Memory B cell (primary cell): ENCODE measurements at regions not wholly inside any gene's neighbourhood (a gene's known extent, or its start where the extent isn't known, plus 50 kb on each side); places are given as distances from the start of the nearest gene placed in this dataset.
"Not testable (repeated sequence)": the region's sequence is repeated elsewhere in the genome, so short reads cannot be mapped to it uniquely, and the experiment has no call there.

Source experiments
- ATAC-seq: fragments of 150-1000 bp; cut with Tn5 transposase; 2 replicates; pipeline ENCODE4 v1.10.0; 2021; ENCODE audit warnings: low read depth, mild to moderate bottlenecking, moderate library complexity
- DNase-seq, 2 donors: peaks; one replicate each; pipeline ENCODE4 v3.0.0; 2022; ENCODE audit warnings: low spot score in 2 of 2
- H3K27ac Mint-ChIP-seq: one replicate; pipeline ENCODE4 v1.8.0; 2022; ENCODE audit warnings: mild to moderate bottlenecking, moderate library complexity, mixed read lengths
- H3K27me3 Mint-ChIP-seq: one replicate; pipeline ENCODE4 v1.8.0; 2022; ENCODE audit warnings: mixed read lengths
- H3K36me3 Mint-ChIP-seq: one replicate; pipeline ENCODE4 v1.8.0; 2022; ENCODE audit warnings: mild to moderate bottlenecking, mixed read lengths
- H3K4me1 Mint-ChIP-seq: one replicate; pipeline ENCODE4 v1.8.0; 2022; ENCODE audit warnings: mixed read lengths
- H3K4me3 Mint-ChIP-seq: one replicate; pipeline ENCODE4 v1.8.0; 2022; ENCODE audit warnings: mild to moderate bottlenecking, moderate library complexity, mixed read lengths
- H3K9me3 Mint-ChIP-seq: one replicate; pipeline ENCODE4 v1.8.0; 2022; ENCODE audit warnings: mixed read lengths

DNA sequence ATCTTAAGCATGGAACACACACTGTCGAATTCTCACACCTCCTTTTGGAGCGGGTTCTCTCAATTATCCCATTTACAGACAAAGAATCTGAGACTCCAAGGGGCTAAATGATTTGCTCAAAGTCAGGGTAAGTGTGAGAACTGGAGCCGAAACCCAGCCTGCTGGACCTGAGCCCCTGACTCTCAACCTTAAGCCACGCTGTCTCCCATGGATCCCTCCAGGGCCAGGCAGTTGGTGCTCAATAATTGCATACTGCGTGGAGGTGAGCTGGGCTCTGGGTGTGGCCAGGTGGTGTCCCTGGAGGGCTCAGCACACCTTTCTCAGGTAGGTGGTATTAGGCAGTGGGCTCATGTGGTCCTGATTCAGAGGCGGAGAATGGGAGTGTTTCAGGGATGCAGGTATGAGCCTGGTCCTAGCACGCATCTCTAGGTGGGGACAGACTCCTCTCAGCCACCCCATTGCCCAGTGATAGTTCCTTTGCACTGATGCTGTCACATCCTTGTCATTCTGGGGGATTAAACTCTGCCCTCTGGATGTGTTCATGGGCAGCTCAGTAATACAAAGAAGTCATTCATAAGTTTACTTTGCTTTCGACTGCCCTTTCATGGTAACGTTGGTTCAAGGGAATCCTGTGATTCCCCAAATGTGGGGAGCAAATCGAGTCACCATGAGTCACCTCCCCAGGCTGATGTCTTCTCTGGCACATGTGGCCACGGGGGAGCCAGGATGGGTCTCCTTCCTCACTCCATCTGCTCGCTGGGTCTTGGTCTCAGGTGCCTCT is 399.5 kb upstream of the TNRC6C start:
- DNase-seq: no peak
- Mint-ChIP-seq H3K36me3 (no peaks in the 10 kb centered on the region), H3K27me3 (peaks cover 13% of the 10 kb centered on the region), H3K4me3 (no peak overlapping the region), H3K27ac (no peak overlapping the region), H3K4me1 (no peaks in the 10 kb centered on the region), H3K9me3 (no peaks in the 10 kb centered on the region)
- ATAC-seq: no peak

DNA sequence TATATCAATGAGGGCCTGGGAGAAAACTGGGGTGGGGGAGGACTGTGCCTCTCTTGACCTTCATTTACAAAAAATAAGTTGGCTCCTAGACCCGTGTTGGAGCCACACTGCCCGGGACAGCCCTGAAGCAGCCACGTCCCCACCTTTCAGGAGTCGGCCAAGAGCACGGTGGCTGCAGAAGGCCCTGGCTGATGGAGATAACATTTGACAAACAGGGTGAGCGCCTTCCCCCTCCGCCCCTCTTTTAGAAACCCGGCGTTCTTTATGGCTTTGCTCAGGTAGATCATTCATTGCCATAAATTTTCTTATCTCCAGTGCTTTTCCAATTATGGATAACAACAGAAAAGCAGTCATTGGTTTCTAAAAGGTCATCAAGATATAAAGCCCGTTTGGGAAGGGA is 398.1 kb upstream of the TNRC6C start:
- no peaks in the 10 kb centered on the region for H3K4me1 Mint-ChIP-seq
- DNase-seq (no peak), ATAC-seq (no peak)
- H3K9me3 Mint-ChIP-seq: no peaks in the 10 kb centered on the region
- H3K4me3 Mint-ChIP-seq: no peak overlapping the region
- H3K27ac Mint-ChIP-seq: no peak overlapping the region
- H3K27me3 Mint-ChIP-seq: peaks cover 13% of the 10 kb centered on the region
- H3K36me3 Mint-ChIP-seq: no peaks in the 10 kb centered on the region

DNA sequence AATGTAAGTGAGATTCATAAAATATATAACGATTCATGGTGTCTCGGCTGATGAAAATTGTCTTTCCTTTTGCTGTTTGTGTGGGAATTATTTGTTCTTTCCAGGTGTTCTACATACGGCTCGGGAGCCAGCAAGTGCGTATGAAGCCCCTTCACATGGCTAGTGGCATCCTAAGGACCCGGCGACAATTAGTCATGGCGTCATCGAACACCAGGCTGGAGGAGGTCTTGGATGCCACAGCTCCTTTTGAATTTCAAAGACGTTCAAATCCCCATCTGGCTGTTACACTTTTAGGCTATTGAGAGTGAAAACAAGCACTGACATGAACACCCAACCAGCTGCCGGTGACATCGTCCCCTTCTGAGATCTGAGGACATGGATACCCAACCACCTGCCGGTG is 397.7 kb upstream of the TNRC6C start:
- Mint-ChIP-seq H3K36me3 (no peaks in the 10 kb centered on the region), H3K4me3 (no peak overlapping the region), H3K27ac (no peak overlapping the region), H3K4me1 (peaks cover 2% of the 10 kb centered on the region), H3K9me3 (no peaks in the 10 kb centered on the region), H3K27me3 (peaks cover 15% of the 10 kb centered on the region)
- ATAC-seq (no peak), DNase-seq (no peak)

DNA sequence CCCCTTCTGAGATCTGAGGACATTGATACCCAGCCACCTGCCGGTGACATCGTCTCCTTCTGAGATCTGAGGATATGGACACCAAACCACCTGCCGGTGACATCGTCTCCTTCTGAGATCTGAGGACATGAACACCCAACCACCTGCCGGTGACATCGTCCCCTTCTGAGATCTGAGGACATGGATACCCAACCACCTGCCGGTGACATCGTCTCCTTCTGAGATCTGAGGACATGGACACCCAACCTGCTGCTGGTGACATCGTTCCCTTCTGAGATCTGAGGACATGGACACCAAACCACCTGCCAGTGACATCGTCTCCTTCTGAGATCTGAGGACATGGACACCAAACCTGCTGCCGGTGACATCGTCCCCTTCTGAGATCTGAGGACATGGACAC is 396.1 kb upstream of the TNRC6C start:
- not testable (repeated sequence) for DNase-seq, H3K27ac Mint-ChIP-seq, H3K9me3 Mint-ChIP-seq, H3K4me3 Mint-ChIP-seq, ATAC-seq, H3K36me3 Mint-ChIP-seq, H3K4me1 Mint-ChIP-seq
- peaks cover 15% of the 10 kb centered on the region for H3K27me3 Mint-ChIP-seq

DNA sequence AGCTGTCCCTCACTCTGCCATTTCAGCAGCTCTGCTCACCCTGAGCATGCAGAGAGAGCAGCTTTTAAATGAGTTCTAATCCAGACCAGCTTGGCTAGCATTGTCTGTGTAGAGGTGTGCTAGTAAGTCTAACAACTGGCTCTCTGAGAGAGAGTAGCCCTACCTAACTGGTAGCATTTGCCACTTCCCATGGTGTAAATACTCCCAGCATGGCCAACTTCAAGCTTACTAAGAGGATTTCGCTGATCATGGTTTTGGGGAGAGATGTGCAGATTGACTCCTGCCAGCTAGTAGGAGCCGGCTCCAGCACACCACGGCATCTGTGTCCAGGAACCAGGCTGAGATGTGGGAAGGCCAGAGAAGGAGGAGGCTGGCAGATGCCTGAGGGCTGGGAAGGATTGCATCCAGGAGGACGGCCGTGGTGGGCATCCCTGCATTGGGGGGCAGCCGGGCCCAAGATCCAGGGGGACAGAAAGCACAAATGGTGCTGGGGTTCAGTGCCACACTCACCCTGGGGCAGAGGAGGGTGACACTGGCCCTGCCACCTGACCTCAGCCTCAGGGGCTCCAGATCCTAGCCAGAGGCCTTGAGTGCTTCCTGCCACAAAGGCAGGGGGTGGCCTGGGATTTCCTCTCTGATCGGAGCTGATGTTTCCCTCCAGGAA is 394.9 kb upstream of the TNRC6C start:
- H3K4me1 Mint-ChIP-seq: peaks cover 4% of the 10 kb centered on the region
- no peaks in the 10 kb centered on the region for H3K9me3 Mint-ChIP-seq
- H3K4me3 Mint-ChIP-seq: no peak overlapping the region
- H3K36me3 Mint-ChIP-seq: no peaks in the 10 kb centered on the region
- H3K27ac Mint-ChIP-seq: no peak overlapping the region
- H3K27me3 Mint-ChIP-seq: peaks cover 13% of the 10 kb centered on the region
- DNase-seq (no peak), ATAC-seq (no peak)

DNA sequence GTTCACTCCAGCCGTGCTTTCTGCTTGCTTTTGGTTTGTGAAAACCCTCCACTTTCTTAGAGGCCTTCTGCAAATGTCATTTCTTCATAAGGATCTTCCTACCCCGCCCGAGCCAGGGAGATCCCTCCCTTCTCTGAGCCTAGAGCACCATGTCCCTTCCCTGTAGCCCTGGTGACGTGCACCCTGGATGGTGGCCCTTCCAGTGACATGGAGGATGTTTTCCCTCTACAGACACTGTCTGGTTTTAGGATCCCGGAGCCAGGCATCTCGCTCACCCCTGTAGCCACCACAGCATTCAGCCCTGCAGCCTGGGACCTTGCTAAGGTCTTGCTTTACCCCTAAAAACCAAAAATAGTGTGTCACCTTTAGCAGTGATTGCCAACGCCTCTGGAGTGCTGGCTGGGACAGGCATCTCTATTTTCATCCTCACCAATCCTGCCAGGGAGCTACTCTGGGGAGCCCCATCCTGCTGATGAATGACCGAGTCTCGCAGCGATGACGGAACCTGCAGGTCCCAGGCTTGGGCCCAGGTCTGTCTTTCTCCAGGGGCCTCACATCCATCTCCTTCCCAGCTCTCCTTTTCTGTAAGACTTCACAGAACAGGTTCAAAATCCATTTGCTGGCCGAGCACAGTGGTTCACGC is 394.1 kb upstream of the TNRC6C start:
- H3K4me1 Mint-ChIP-seq: peaks cover 4% of the 10 kb centered on the region
- H3K9me3 Mint-ChIP-seq: no peaks in the 10 kb centered on the region
- no peak for ATAC-seq
- DNase-seq: no peak
- H3K27ac Mint-ChIP-seq: no peak overlapping the region
- no peak overlapping the region for H3K4me3 Mint-ChIP-seq
- H3K27me3 Mint-ChIP-seq: peaks cover 16% of the 10 kb centered on the region
- H3K36me3 Mint-ChIP-seq: no peaks in the 10 kb centered on the region

DNA sequence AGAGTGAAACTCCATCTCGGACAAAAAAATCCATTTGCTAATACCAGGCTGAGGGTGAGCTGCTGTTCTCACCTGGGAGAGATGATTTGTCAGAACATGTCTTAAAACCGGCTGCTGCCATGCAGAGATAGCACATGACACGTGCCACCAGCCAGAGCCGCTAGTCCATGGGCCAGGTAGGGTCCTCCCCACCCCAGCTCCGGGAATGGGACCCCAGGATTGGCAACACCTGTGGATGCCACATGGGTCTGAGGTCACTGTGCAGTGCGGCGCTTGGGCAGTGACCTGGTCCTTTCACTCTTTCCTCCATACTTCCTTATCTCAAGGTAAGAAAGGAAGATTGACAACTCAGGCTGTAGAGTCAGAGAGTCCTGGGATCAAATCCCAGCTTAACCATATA is 393.3 kb upstream of the TNRC6C start:
- no peak for ATAC-seq
- no peak for DNase-seq
- no peaks in the 10 kb centered on the region for H3K36me3 Mint-ChIP-seq
- no peak overlapping the region for H3K27ac Mint-ChIP-seq
- H3K4me1 Mint-ChIP-seq: peaks cover 4% of the 10 kb centered on the region
- H3K27me3 Mint-ChIP-seq: peaks cover 18% of the 10 kb centered on the region
- no peaks in the 10 kb centered on the region for H3K9me3 Mint-ChIP-seq
- no peak overlapping the region for H3K4me3 Mint-ChIP-seq

DNA sequence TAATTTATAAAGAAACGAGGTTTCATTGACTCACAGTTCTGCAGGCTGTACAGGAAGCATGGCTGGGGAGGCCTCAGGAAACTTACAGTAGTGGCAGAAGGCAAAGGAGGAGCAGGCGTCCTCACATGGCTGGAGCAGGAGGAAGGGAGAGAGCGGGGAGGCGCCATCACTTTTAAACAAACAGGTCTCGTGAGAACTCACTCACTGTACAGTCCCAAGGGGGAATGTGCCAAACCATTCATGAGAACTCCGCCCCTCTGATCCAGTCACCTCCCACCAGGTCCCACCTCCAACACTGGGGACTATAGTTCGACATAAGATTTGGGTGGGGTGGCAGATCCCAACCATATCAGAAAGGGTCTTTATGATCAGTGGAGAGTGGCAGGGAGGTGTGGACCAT is 392.4 kb upstream of the TNRC6C start:
- ATAC-seq (no peak), DNase-seq (no peak)
- peaks cover 21% of the 10 kb centered on the region for H3K27me3 Mint-ChIP-seq
- no peaks in the 10 kb centered on the region for H3K36me3 Mint-ChIP-seq
- no peak overlapping the region for H3K27ac Mint-ChIP-seq
- H3K9me3 Mint-ChIP-seq: no peaks in the 10 kb centered on the region
- H3K4me1 Mint-ChIP-seq: peaks cover 4% of the 10 kb centered on the region
- H3K4me3 Mint-ChIP-seq: no peak overlapping the region

DNA sequence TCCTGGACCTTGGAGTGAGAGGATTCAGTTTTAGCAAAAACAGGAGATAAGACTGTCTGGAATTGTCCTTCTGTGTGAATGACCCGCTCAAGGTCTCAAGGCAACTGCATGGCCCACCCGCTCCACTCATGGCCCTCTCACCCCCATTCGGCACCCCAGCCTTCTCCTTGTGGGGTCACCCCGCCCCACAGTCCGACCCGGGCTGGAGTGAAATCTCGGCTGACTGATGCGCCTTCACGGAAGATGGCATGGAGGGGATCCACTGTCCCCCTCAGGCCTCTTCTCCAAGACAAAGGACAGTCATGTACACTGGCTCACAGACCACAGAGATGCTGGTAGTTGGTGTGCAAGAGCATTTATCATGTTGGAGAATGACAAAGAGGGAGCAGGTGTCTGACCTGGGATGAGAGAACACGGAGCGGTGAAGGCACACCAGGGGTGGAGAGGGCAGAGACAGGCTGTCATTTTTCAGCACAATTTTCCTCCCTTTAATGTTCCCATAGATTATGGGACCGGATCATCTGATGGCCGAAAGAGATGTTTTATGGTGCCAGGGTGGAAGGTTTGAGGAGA is 391.9 kb upstream of the TNRC6C start:
- Mint-ChIP-seq H3K4me1 (peaks cover 7% of the 10 kb centered on the region), H3K36me3 (no peaks in the 10 kb centered on the region), H3K27me3 (peaks cover 24% of the 10 kb centered on the region), H3K9me3 (no peaks in the 10 kb centered on the region), H3K4me3 (no peak overlapping the region), H3K27ac (no peak overlapping the region)
- DNase-seq (no peak), ATAC-seq (no peak)

DNA sequence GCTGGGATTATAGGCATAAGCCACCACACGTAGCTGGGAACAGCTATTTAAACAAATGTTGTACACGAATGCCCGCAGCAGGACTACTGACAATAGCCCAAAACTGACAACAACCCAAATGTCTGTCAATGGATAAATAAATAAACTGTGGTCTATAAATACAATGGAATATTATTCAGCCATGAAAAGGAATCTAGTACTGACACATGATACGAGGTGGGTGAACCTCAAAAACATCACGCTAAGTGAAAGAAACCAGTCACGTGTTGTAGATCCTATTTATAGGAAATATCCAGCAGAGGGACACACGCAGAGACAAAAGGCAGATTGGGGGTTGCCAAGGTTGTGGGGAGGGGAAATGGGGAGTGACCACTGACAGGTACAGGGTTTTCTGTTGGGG is 390.0 kb upstream of the TNRC6C start:
- Mint-ChIP-seq H3K9me3 (no peaks in the 10 kb centered on the region), H3K4me1 (peaks cover 12% of the 10 kb centered on the region), H3K27me3 (peaks cover 29% of the 10 kb centered on the region), H3K4me3 (no peak overlapping the region), H3K36me3 (no peaks in the 10 kb centered on the region), H3K27ac (no peak overlapping the region)
- no peak for ATAC-seq
- DNase-seq: no peak

DNA sequence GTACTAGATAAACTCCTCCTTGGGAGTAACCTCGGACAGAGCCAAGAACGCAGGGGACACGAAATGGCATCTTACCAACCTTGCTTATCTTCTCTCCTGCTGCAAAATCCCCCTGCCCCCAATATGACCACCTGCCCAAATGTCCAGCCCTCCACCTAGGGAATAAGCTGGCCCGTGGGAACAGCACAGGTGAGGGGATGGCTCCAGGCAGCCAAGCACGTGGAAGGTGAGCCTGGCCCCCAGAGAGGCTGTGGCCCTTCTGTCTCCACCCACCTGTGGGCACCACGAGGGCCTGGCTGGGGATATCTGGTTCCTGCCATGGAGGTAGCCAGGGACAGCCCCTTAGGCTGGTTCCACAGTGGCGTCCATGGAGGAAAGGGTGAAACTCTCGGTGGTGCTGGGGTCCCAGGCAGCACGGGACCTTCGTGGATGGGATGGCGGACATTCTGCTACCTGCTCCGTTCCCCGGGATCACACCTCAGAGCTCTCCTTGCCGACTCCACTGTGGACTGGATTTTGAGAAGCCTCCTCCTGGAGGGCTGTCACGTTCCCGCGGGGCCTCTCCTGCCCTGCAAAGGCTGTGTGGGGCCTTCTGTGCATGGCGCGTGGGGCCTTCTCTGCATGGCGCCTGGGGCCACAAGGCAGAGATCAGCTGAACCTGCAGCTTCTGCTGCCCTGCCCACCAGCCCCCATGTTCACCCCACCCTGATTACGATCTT is 388.5 kb upstream of the TNRC6C start:
- Mint-ChIP-seq H3K9me3 (no peaks in the 10 kb centered on the region), H3K4me1 (peaks cover 12% of the 10 kb centered on the region), H3K27ac (no peak overlapping the region), H3K36me3 (no peaks in the 10 kb centered on the region), H3K27me3 (peaks cover 28% of the 10 kb centered on the region), H3K4me3 (no peak overlapping the region)
- DNase-seq (no peak), ATAC-seq (no peak)

DNA sequence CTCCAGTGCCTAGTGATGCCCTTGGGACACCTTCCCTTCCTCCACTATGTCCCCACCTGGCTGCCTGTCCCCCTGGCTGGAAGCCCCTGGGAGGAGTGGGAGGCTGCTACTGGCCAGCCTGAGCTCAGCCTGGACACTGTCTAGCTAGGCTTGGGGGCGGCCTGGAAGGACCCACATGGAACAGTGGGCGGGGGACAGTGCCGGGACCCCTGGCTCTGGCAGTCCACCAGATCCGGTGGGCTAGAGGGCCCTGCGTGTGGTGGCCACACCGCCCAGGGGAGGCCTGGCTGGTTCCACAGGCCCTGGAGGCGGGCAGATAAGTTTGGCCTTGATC is 388.0 kb upstream of the TNRC6C start:
- H3K27ac Mint-ChIP-seq: no peak overlapping the region
- H3K9me3 Mint-ChIP-seq: no peaks in the 10 kb centered on the region
- H3K27me3 Mint-ChIP-seq: peaks cover 28% of the 10 kb centered on the region
- no peak for ATAC-seq
- H3K4me3 Mint-ChIP-seq: no peak overlapping the region
- H3K4me1 Mint-ChIP-seq: peaks cover 12% of the 10 kb centered on the region
- DNase-seq: no peak
- peaks cover under 1% of the 10 kb centered on the region for H3K36me3 Mint-ChIP-seq

DNA sequence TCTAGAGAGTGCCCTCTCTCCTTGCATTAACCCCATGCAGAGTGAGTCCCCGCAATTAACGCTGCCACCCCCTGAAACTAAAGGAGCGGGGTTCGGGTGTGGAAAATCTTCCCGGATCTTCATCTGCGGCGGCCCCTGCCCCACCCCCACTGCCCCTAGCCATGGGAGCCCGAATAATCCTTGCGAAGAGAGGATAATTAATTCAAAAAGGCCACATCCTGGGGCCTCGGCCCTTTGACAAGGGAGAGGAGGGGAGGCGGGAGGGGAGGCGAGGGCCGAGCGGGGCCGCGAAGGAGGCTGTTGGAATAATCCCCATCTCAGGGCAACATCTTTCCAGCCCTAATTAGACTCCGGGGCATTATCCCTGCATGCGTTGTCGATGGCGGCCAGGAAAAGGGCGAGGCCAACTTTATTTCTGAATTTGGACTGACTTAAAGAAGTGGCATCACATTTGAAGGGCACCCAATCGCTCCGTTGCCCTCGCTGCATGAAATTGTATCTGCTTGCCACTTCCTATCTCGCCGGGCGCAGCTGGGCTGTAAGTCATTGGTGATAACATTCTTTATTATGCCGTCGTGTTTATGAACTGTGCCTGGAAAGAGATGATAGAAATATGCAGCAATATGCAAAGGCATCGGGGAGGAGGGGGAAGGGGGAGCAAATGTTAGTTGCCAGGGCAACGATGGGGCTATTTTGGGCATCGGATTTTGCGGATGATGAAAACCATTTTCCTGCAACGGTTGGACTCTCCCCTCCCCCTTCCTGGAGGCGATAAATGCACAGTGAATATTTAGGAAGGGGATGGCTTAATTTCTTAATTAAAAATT is 387.1 kb upstream of the TNRC6C start:
- H3K9me3 Mint-ChIP-seq: no peaks in the 10 kb centered on the region
- DNase-seq: no peak
- peaks cover 23% of the 10 kb centered on the region for H3K27me3 Mint-ChIP-seq
- peak overlapping the region; percentile 43 for H3K4me3 Mint-ChIP-seq
- peaks cover 1% of the 10 kb centered on the region for H3K36me3 Mint-ChIP-seq
- peak; percentile 64 for ATAC-seq
- peaks cover 8% of the 10 kb centered on the region for H3K4me1 Mint-ChIP-seq
- no peak overlapping the region for H3K27ac Mint-ChIP-seq
